HG02970 (cell line): ENCODE measurements at regions not wholly inside any gene's neighbourhood (a gene's known extent, or its start where the extent isn't known, plus 50 kb on each side); places are given as distances from the start of the nearest gene placed in this dataset.

ENCODE experiments used
- ATAC-seq: cut with Tn5 transposase; IDR thresholded peaks from one replicate; pipeline ENCODE4 v1.9.1; 2021; ENCODE audit warnings: mild to moderate bottlenecking, moderate library complexity, moderate number of reproducible peaks; ENCODE audit not compliant: unreplicated experiment, low FRiP score

- no peak for ATAC-seq
These were observed 930.5 kb upstream of the SLC10A2 start for GRCh38 chr13:103996733-103997132.

- no peak for ATAC-seq
These were observed 917.7 kb upstream of the SLC10A2 start for GRCh38 chr13:103983948-103984347.

- ATAC-seq, result no peak
These were observed 910.2 kb upstream of the SLC10A2 start for GRCh38 chr13:103976371-103976770.

- ATAC-seq, result no peak
These were observed 907.5 kb upstream of the SLC10A2 start for GRCh38 chr13:103973740-103974139.

- ATAC-seq, result no peak
These were observed 903.4 kb upstream of the SLC10A2 start for GRCh38 chr13:103969520-103970050.

GRCh38 chr13:103965506-103966243, 899.5 kb upstream of the SLC10A2 start:
- ATAC-seq, result no peak

- no peak for ATAC-seq
These were observed 895.6 kb upstream of the SLC10A2 start for GRCh38 chr13:103961784-103962183.

GRCh38 chr13:103961129-103961528, 894.9 kb upstream of the SLC10A2 start:
- ATAC-seq, result no peak

- no peak for ATAC-seq
These were observed 893.8 kb upstream of the SLC10A2 start for GRCh38 chr13:103960001-103960400.

- ATAC-seq, result no peak
These were observed 892.5 kb upstream of the SLC10A2 start for GRCh38 chr13:103958691-103959090.

- no peak for ATAC-seq
These were observed 891.7 kb upstream of the SLC10A2 start for GRCh38 chr13:103957939-103958338.

- no peak for ATAC-seq
These were observed 887.6 kb upstream of the SLC10A2 start for GRCh38 chr13:103953859-103954258.

- no peak for ATAC-seq
These were observed 886.0 kb upstream of the SLC10A2 start for GRCh38 chr13:103952183-103952582.

- ATAC-seq, result no peak
These were observed 882.2 kb upstream of the SLC10A2 start for GRCh38 chr13:103948426-103948825.

- ATAC-seq, result no peak
These were observed 879.6 kb upstream of the SLC10A2 start for GRCh38 chr13:103945836-103946235.

GRCh38 chr13:103941506-103942140, 875.4 kb upstream of the SLC10A2 start:
- ATAC-seq, result no peak

- ATAC-seq, result no peak
These were observed 868.9 kb upstream of the SLC10A2 start for GRCh38 chr13:103935117-103935516.

GRCh38 chr13:103931885-103932284, 865.7 kb upstream of the SLC10A2 start:
- ATAC-seq, result no peak

- ATAC-seq, result no peak
These were observed 865.2 kb upstream of the SLC10A2 start for GRCh38 chr13:103931331-103931845.

GRCh38 chr13:103926118-103926517, 859.9 kb upstream of the SLC10A2 start:
- ATAC-seq, result no peak

- ATAC-seq, result no peak
These were observed 842.7 kb upstream of the SLC10A2 start for GRCh38 chr13:103908911-103909310.

GRCh38 chr13:103908274-103908673, 842.1 kb upstream of the SLC10A2 start:
- ATAC-seq, result no peak
